HEK293 (cell line): ENCODE measurements at regions not wholly inside any gene's neighbourhood (a gene's known extent, or its start where the extent isn't known, plus 50 kb on each side); places are given as distances from the start of the nearest gene placed in this dataset.

Experiments
- BCL6B ChIP-seq: fragments of 450-650 bp; formaldehyde crosslinking; IDR thresholded peaks from 2 replicates; pipeline ENCODE4 v1.5.1; 2017; ENCODE audit warnings: missing biosample characterization, missing genetic modification characterization
- CTCF ChIP-seq: fragments of 450-650 bp; formaldehyde crosslinking; IDR thresholded peaks from 2 replicates; pipeline ENCODE4 v1.5.1; 2016; ENCODE audit warnings: missing biosample characterization, missing genetic modification characterization
- MZF1 ChIP-seq: fragments of 450-650 bp; formaldehyde crosslinking; IDR thresholded peaks from 2 replicates; pipeline ENCODE4 v1.5.1; 2017; ENCODE audit warnings: missing biosample characterization, missing genetic modification characterization, borderline replicate concordance
- RBAK ChIP-seq: fragments of 450-650 bp; formaldehyde crosslinking; IDR thresholded peaks from 2 replicates; pipeline ENCODE4 v1.5.1; 2016; ENCODE audit warnings: missing biosample characterization, missing genetic modification characterization
- SP2 ChIP-seq: fragments of 450-650 bp; formaldehyde crosslinking; IDR thresholded peaks from 2 replicates; pipeline ENCODE4 v1.5.1; 2016; ENCODE audit warnings: missing biosample characterization, missing genetic modification characterization
- ZBTB7A ChIP-seq: fragments of 450-650 bp; formaldehyde crosslinking; IDR thresholded peaks from 2 replicates; pipeline ENCODE4 v1.5.1; 2016; ENCODE audit warnings: low read depth, missing biosample characterization, missing genetic modification characterization
- ZNF211 ChIP-seq: fragments of 450-650 bp; formaldehyde crosslinking; IDR thresholded peaks from 2 replicates; pipeline ENCODE4 v1.5.1; 2016; ENCODE audit warnings: low read depth, missing biosample characterization, missing genetic modification characterization
- ZNF248 ChIP-seq: fragments of 450-650 bp; formaldehyde crosslinking; IDR thresholded peaks from 2 replicates; pipeline ENCODE4 v1.5.1; 2017; ENCODE audit warnings: missing biosample characterization, missing genetic modification characterization
- ZNF324 ChIP-seq: fragments of 450-650 bp; formaldehyde crosslinking; IDR thresholded peaks from 2 replicates; pipeline ENCODE4 v1.5.1; 2016; ENCODE audit warnings: missing biosample characterization, missing genetic modification characterization
- ZNF529 ChIP-seq: fragments of 450-650 bp; formaldehyde crosslinking; IDR thresholded peaks from 2 replicates; pipeline ENCODE4 v1.5.1; 2017; ENCODE audit warnings: missing genetic modification characterization, missing biosample characterization; ENCODE audit not compliant: insufficient replicate concordance
- ZNF580 ChIP-seq: fragments of 450-650 bp; formaldehyde crosslinking; IDR thresholded peaks from 2 replicates; pipeline ENCODE4 v1.5.1; 2016; ENCODE audit warnings: missing biosample characterization, missing genetic modification characterization

GRCh38 chr20:52869698-52870501 is 102.3 kb upstream of the TSHZ2 start:
- no peak for TF ChIP-seq CTCF (tag by site-specific recombination)
- TF ChIP-seq ZNF580 (tag by site-specific recombination), result no peak
- no peak for TF ChIP-seq ZNF529 (tag by site-specific recombination)
- no peak for TF ChIP-seq RBAK (tag by site-specific recombination)
- no peak for TF ChIP-seq ZNF248 (tag by site-specific recombination)
- TF ChIP-seq SP2 (tag by site-specific recombination), result no peak
- TF ChIP-seq ZNF324, result no peak
- no peak for TF ChIP-seq MZF1 (tag by site-specific recombination)
- TF ChIP-seq ZBTB7A, result no peak
- no peak for TF ChIP-seq BCL6B (tag by site-specific recombination)
- TF ChIP-seq ZNF211 (tag by site-specific recombination), result no peak
